ENCODE measurements at regions not wholly inside any gene's neighbourhood (a gene's known extent, or its start where the extent isn't known, plus 50 kb on each side); places are given as distances from the start of the nearest gene placed in this dataset.

DNA sequence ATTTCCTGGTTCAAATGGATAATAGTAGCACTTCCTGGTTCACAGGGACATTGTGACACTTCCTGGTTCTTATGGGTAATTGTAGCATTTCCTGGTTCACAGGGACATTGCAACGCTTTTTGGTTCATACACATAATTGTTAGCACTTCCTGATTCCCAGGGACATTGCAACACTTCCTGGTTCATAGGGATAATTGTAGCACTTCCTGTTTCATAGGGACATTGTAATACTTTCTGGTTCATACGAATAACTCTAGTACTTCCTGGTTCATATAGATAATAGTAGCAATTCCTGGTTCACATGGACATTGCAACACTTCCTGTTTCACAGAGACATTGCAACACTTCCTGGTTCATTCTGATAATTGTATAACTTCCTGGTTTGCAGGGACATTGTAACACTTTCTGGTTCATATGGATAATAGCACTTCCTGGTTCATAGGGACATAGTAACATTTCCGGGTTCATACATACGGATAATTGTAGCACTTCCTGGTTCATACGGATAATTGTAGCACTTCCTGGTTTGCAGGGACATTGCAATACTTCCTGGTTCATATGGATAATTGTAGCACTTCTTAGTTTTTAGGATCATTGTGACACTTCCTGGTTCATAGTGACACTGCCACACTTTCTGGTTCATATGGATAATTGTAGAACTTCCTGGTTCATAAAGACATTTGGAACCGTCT is 61.6 kb upstream of the CD99 start:
- TF ChIP-seq, protein P1, sequence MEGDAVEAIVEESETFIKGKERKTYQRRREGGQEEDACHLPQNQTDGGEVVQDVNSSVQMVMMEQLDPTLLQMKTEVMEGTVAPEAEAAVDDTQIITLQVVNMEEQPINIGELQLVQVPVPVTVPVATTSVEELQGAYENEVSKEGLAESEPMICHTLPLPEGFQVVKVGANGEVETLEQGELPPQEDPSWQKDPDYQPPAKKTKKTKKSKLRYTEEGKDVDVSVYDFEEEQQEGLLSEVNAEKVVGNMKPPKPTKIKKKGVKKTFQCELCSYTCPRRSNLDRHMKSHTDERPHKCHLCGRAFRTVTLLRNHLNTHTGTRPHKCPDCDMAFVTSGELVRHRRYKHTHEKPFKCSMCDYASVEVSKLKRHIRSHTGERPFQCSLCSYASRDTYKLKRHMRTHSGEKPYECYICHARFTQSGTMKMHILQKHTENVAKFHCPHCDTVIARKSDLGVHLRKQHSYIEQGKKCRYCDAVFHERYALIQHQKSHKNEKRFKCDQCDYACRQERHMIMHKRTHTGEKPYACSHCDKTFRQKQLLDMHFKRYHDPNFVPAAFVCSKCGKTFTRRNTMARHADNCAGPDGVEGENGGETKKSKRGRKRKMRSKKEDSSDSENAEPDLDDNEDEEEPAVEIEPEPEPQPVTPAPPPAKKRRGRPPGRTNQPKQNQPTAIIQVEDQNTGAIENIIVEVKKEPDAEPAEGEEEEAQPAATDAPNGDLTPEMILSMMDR (IDR thresholded peaks at IDR 0.05), result no peak
- no peak for TF ChIP-seq POLR2A (IDR thresholded peaks at IDR 0.05)

Measured in lower leg skin (tissue), 3 donors.